ENCODE measurements at regions not wholly inside any gene's neighbourhood (a gene's known extent, or its start where the extent isn't known, plus 50 kb on each side); places are given as distances from the start of the nearest gene placed in this dataset.
"Not testable (repeated sequence)": the region's sequence is repeated elsewhere in the genome, so short reads cannot be mapped to it uniquely, and the experiment has no call there.

DNA sequence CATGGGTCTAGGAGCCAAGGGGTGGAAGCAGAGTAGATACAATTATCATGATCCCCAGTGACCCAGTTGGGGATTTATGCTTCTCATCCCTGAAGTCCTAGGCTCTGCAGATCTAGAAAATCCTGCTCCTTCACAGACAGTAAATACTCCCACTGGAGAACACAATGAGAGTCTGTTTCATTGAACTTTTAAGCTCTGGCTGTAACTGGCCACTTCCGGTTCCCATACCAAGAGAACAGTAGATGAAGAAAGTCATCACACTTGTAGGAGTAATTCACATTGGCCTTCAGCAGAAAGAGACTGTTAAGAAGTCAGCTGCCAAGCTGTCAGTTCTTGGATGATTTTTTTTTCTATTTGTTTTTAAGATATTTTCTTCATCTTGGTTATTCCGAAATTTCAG lies 597.1 kb downstream of the ACTL7B start:
- Histone ChIP-seq H3K9me3 (no peaks in the 10 kb centered on the region), H3K27ac (no peak overlapping the region), H3K4me1 (no peaks in the 10 kb centered on the region), H3K36me3 (no peaks in the 10 kb centered on the region), H3K27me3 (no peaks in the 10 kb centered on the region), H3K4me3 (no peak overlapping the region)
- 46 to 50% methylated on average over 2 of the region's 2 CpGs for WGBS, 2 donors
- DNase-seq (no peak), ATAC-seq (ENCODE audit: low FRiP score in 2 of 2) (no peak)
- TF ChIP-seq, protein P1, sequence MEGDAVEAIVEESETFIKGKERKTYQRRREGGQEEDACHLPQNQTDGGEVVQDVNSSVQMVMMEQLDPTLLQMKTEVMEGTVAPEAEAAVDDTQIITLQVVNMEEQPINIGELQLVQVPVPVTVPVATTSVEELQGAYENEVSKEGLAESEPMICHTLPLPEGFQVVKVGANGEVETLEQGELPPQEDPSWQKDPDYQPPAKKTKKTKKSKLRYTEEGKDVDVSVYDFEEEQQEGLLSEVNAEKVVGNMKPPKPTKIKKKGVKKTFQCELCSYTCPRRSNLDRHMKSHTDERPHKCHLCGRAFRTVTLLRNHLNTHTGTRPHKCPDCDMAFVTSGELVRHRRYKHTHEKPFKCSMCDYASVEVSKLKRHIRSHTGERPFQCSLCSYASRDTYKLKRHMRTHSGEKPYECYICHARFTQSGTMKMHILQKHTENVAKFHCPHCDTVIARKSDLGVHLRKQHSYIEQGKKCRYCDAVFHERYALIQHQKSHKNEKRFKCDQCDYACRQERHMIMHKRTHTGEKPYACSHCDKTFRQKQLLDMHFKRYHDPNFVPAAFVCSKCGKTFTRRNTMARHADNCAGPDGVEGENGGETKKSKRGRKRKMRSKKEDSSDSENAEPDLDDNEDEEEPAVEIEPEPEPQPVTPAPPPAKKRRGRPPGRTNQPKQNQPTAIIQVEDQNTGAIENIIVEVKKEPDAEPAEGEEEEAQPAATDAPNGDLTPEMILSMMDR (IDR thresholded peaks at IDR 0.05): no peak
- TF ChIP-seq POLR2A (IDR thresholded peaks at IDR 0.05) (no peak), EP300 (IDR thresholded peaks at IDR 0.05) (no peak), POLR2AphosphoS5 (IDR thresholded peaks at IDR 0.05) (no peak)

- WGBS, 2 donors: 46 to 53% methylated on average over 5 of the region's 5 CpGs
- ATAC-seq (ENCODE audit: low FRiP score in 2 of 2): no peak
- Histone ChIP-seq H3K27me3 (no peaks in the 10 kb centered on the region), H3K9me3 (no peaks in the 10 kb centered on the region), H3K4me1 (no peaks in the 10 kb centered on the region), H3K4me3 (no peak overlapping the region), H3K27ac (no peak overlapping the region), H3K36me3 (no peaks in the 10 kb centered on the region)
- DNase-seq: no peak
- no peak for TF ChIP-seq EP300 (IDR thresholded peaks at IDR 0.05)
- TF ChIP-seq POLR2A (IDR thresholded peaks at IDR 0.05): no peak
- TF ChIP-seq, protein P1 (IDR thresholded peaks at IDR 0.05): no peak
- no peak for TF ChIP-seq POLR2AphosphoS5 (IDR thresholded peaks at IDR 0.05)
These were observed 598.4 kb downstream of the ACTL7B start for GRCh38 chr9:108257382-108257781.

DNA sequence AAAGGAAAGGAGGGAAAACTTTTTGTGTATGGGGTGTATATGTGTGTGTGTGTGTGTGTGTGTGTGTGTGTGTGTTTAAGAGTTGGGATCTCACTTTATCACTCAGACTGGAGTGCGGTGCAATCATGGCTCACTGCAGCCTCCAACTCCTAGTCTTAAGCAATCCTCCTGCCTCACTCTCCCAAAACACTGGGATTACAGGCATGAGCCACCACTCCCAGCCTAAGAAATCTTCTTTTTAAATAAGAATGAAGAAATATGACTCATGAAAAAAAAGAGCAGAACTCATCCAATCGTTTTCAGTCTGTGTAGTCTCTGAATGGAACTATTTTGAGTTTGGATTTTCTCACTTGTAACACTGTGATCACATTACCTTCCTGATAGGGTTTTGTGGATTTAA lies 601.5 kb downstream of the ACTL7B start:
- no peaks in the 10 kb centered on the region for H3K4me1 ChIP-seq
- WGBS, 2 donors: 76 to 90% methylated on average over 2 of the region's 2 CpGs
- H3K4me3 ChIP-seq: no peak overlapping the region
- no peaks in the 10 kb centered on the region for H3K36me3 ChIP-seq
- peak in 1 of 2 donors; percentile 57 for ATAC-seq (ENCODE audit: low FRiP score in 2 of 2)
- H3K27me3 ChIP-seq: no peaks in the 10 kb centered on the region
- no peaks in the 10 kb centered on the region for H3K9me3 ChIP-seq
- DNase-seq: no peak
- TF ChIP-seq POLR2AphosphoS5 (IDR thresholded peaks at IDR 0.05) (no peak), POLR2A (IDR thresholded peaks at IDR 0.05) (no peak), EP300 (IDR thresholded peaks at IDR 0.05) (no peak)
- TF ChIP-seq, protein P1 (IDR thresholded peaks at IDR 0.05): no peak
- H3K27ac ChIP-seq: no peak overlapping the region

DNA sequence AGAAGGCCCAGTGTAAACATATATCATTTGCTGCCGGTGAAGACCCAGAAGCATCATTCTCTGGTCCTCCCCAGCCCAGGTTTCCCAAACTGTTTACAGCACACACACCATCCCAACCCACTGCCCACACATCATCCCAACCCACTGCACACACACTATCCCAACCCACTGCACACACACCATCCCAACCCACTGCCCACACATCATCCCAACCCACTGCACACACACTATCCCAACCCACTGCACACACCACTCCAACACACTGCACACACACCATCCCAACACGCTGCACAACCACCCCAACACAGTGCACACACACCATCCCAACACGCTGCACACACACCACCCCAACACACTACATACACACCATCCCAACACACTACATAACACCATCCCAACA lies 608.4 kb downstream of the ACTL7B start:
- H3K27ac ChIP-seq; H3K4me3 ChIP-seq; H3K4me1 ChIP-seq; DNase-seq; H3K27me3 ChIP-seq; H3K9me3 ChIP-seq; H3K36me3 ChIP-seq; ATAC-seq (ENCODE audit: low FRiP score in 2 of 2): not testable (repeated sequence)
- WGBS, 2 donors: 89 to 99% methylated on average over 3 of the region's 3 CpGs

DNA sequence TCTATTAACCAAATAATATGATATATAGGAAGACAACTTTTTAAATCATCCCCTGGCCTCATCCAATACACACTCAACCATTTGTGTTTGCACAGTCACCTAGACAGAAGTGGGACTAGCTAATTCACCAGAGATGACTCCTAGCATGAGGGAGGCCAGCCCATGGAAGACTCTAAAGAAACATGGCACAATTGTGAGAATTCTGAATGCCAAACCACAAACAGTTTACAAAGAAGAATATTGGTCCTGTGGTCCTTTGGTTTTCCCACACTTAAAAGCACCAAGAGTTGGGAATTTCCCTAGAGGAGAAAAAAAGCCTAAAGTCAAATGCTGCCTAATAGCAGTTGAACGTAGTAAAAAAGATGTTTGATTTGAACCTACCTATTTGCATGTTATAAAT lies 609.9 kb downstream of the ACTL7B start:
- no peak for TF ChIP-seq POLR2AphosphoS5 (IDR thresholded peaks at IDR 0.05)
- TF ChIP-seq, protein P1 (IDR thresholded peaks at IDR 0.05): no peak
- no peak for TF ChIP-seq POLR2A (IDR thresholded peaks at IDR 0.05)
- 76 to 86% methylated on average over 1 of the region's 1 CpG for WGBS, 2 donors
- ATAC-seq (ENCODE audit: low FRiP score in 2 of 2) (no peak), DNase-seq (no peak)
- Histone ChIP-seq H3K27me3 (no peaks in the 10 kb centered on the region), H3K4me3 (no peak overlapping the region), H3K4me1 (no peaks in the 10 kb centered on the region), H3K9me3 (no peaks in the 10 kb centered on the region), H3K36me3 (no peaks in the 10 kb centered on the region), H3K27ac (no peak overlapping the region)
